Amniotic stem cell (primary cell): ENCODE measurements at regions not wholly inside any gene's neighbourhood (a gene's known extent, or its start where the extent isn't known, plus 50 kb on each side); places are given as distances from the start of the nearest gene placed in this dataset.

ENCODE experiments used
- DNase-seq: peaks from one replicate; lab custom pipeline; 2025; lab: John Stamatoyannopoulos, UW

GRCh38 chr9:106051545-106051944, 357.2 kb downstream of the TMEM38B start:
- DNase-seq: no peak

- no peak for DNase-seq
Observed at GRCh38 chr9:106052166-106052565, 357.8 kb downstream of the TMEM38B start.

- no peak for DNase-seq
Observed at GRCh38 chr9:106052735-106053134, 358.4 kb downstream of the TMEM38B start.

- no peak for DNase-seq
Observed at GRCh38 chr9:106056328-106056727, 362.0 kb downstream of the TMEM38B start.

- no peak for DNase-seq
Observed at GRCh38 chr9:106058460-106058859, 364.1 kb downstream of the TMEM38B start.

- no peak for DNase-seq
Observed at GRCh38 chr9:106059886-106060285, 365.5 kb downstream of the TMEM38B start.

- DNase-seq: no peak
Observed at GRCh38 chr9:106060885-106061284, 366.5 kb downstream of the TMEM38B start.

GRCh38 chr9:106062250-106062649, 367.9 kb downstream of the TMEM38B start:
- DNase-seq: no peak

- DNase-seq: no peak
Observed at GRCh38 chr9:106065136-106065535, 370.8 kb downstream of the TMEM38B start.

- DNase-seq: no peak
Observed at GRCh38 chr9:106065579-106066214, 371.4 kb downstream of the TMEM38B start.

- no peak for DNase-seq
Observed at GRCh38 chr9:106066940-106067524, 372.7 kb downstream of the TMEM38B start.

GRCh38 chr9:106069241-106069640, 374.9 kb downstream of the TMEM38B start:
- DNase-seq: no peak

- no peak for DNase-seq
Observed at GRCh38 chr9:106072421-106072820, 378.1 kb downstream of the TMEM38B start.

GRCh38 chr9:106074006-106074405, 379.7 kb downstream of the TMEM38B start:
- no peak for DNase-seq

- DNase-seq: no peak
Observed at GRCh38 chr9:106075236-106075959, 381.1 kb downstream of the TMEM38B start.

GRCh38 chr9:106075960-106076327, 381.6 kb downstream of the TMEM38B start:
- no peak for DNase-seq

GRCh38 chr9:106076711-106077110, 382.4 kb downstream of the TMEM38B start:
- no peak for DNase-seq

- DNase-seq: no peak
Observed at GRCh38 chr9:106077731-106078130, 383.4 kb downstream of the TMEM38B start.

- no peak for DNase-seq
Observed at GRCh38 chr9:106082621-106083020, 388.3 kb downstream of the TMEM38B start.

- DNase-seq: no peak
Observed at GRCh38 chr9:106084702-106085101, 390.4 kb downstream of the TMEM38B start.

GRCh38 chr9:106085479-106085878, 391.1 kb downstream of the TMEM38B start:
- no peak for DNase-seq

GRCh38 chr9:106092083-106092482, 397.7 kb downstream of the TMEM38B start:
- DNase-seq: no peak

- DNase-seq: no peak
Observed at GRCh38 chr9:106102821-106103220, 408.5 kb downstream of the TMEM38B start.
